GM12878 (cell line): ENCODE measurements at regions not wholly inside any gene's neighbourhood (a gene's known extent, or its start where the extent isn't known, plus 50 kb on each side); places are given as distances from the start of the nearest gene placed in this dataset.

ENCODE experiments used
- ATAC-seq: fragments of 200-7000 bp; cut with Tn5 transposase; 3 replicates; pipeline ENCODE4 v1.9.1; 2020; ENCODE audit warnings: mild to moderate bottlenecking, moderate library complexity
- BruUV-seq: library from RNA; stranded (reverse); fragments of 400-500 nt; replicated peaks from 2 replicates; lab custom pipeline; 2021; lab: Mats Ljungman, UMichigan
- CTCF ChIA-PET: fragments of 300-600 bp; sonication (Branson Sonifier 250); formaldehyde crosslinking; extraction: SDS; loops from one replicate; lab custom pipeline; 2021; ENCODE audit warnings: inconsistent platforms; lab: Yijun Ruan, JAX
- POLR2A ChIA-PET: fragments of 350-600 bp; formaldehyde crosslinking; extraction: SDS; loops from one replicate; lab custom pipeline; 2021; ENCODE audit warnings: inconsistent platforms; lab: Charles Lee
- RAD21 ChIA-PET: fragments of 300-600 bp; sonication (Branson Sonifier 250); formaldehyde crosslinking; loops from one replicate; lab custom pipeline; 2023; ENCODE audit warnings: antibody characterized with exemption; ENCODE audit not compliant: unreplicated experiment; lab: Charles Lee
- SMC1A ChIA-PET: fragments of 300-600 bp; sonication (Branson Sonifier 250); formaldehyde crosslinking; loops from one replicate; lab custom pipeline; 2023; ENCODE audit not compliant: unreplicated experiment, uncharacterized antibody; lab: Charles Lee
- DNase-seq: peaks from one replicate; pipeline ENCODE4 v3.0.0-alpha.2; 2011; ENCODE audit warnings: low read depth, low spot score
- FAIRE-seq: peaks from 3 replicates; lab custom pipeline; 2011; peaks lifted over from hg19 to GRCh38; lab: Jason Lieb, UNC
- H2AFZ ChIP-seq: 2 replicates; pipeline ENCODE4 v1.6.0; 2011; ENCODE audit warnings: low read depth, low read length, control low read depth; ENCODE audit not compliant: control insufficient read depth
- H3K27ac ChIP-seq: 2 replicates; pipeline ENCODE4 v1.5.1; 2011; ENCODE audit warnings: control low read depth; ENCODE audit not compliant: control insufficient read depth, insufficient read depth
- H3K27me3 ChIP-seq, 2 experiments: replicated peaks in 1 of 2; 2 replicates each; pipeline versions ENCODE4 v1.6.0 to v1.6.1; 2011; ENCODE audit warnings: low read length in 1 of 2; ENCODE audit not compliant: control insufficient read depth in 2 of 2, insufficient read depth in 2 of 2
- H3K36me3 ChIP-seq, 2 experiments: 2 replicates each; pipeline ENCODE4 v1.5.1; 2011; ENCODE audit warnings: low read length in 1 of 2; ENCODE audit not compliant: control insufficient read depth in 2 of 2, insufficient read depth in 2 of 2
- H3K4me1 ChIP-seq: 2 replicates; pipeline ENCODE4 v1.6.1; 2011; ENCODE audit warnings: mild to moderate bottlenecking, low read length, moderate library complexity, mixed read lengths; ENCODE audit not compliant: control insufficient read depth, insufficient read depth
- H3K4me2 ChIP-seq: 2 replicates; pipeline ENCODE4 v1.6.0; 2011; ENCODE audit warnings: control low read depth; ENCODE audit not compliant: control insufficient read depth, insufficient read depth
- H3K4me3 ChIP-seq: fragments of 200-600 bp; sonication (generic); 2 replicates; pipeline ENCODE4 v1.5.1; 2016
- H3K79me2 ChIP-seq: 2 replicates; pipeline ENCODE4 v1.6.0; 2011; ENCODE audit warnings: low read length; ENCODE audit not compliant: control insufficient read depth, insufficient read depth
- H3K9ac ChIP-seq: 2 replicates; pipeline ENCODE4 v1.8.0; 2011; ENCODE audit warnings: low read length, control low read depth, mixed read lengths; ENCODE audit not compliant: control insufficient read depth, insufficient read depth
- H3K9me3 ChIP-seq: replicated peaks from 3 replicates; pipeline ENCODE4 v1.5.1; 2011; ENCODE audit warnings: mild to moderate bottlenecking, low read length; ENCODE audit not compliant: control insufficient read depth, insufficient read depth
- H4K20me1 ChIP-seq: 2 replicates; pipeline ENCODE4 v1.6.0; 2011; ENCODE audit not compliant: control insufficient read depth, insufficient read depth
- ASH2L ChIP-seq: fragments of 300-600, 200-600 bp; sonication (generic); IDR thresholded peaks from 2 replicates; pipeline ENCODE4 v1.6.1; 2017; ENCODE audit warnings: low read depth, mild to moderate bottlenecking, borderline replicate concordance
- ATF3 ChIP-seq: IDR thresholded peaks from 2 replicates; pipeline ENCODE4 v1.6.1; 2011; ENCODE audit warnings: low read depth, mild to moderate bottlenecking, low read length, moderate library complexity, borderline replicate concordance; ENCODE audit errors: extremely low read depth
- BMI1 ChIP-seq: fragments of 450-650 bp; IDR thresholded peaks from 2 replicates; pipeline ENCODE4 v1.6.1; 2016; ENCODE audit warnings: mild to moderate bottlenecking, moderate library complexity, borderline replicate concordance
- CBX3 ChIP-seq: fragments of 200-600 bp; sonication (generic); IDR thresholded peaks from 2 replicates; pipeline ENCODE4 v1.6.1; 2016; ENCODE audit warnings: low read depth, borderline replicate concordance
- IRF3 ChIP-seq: fragments of 450-650 bp; IDR thresholded peaks from 2 replicates; pipeline ENCODE4 v1.6.1; 2014; ENCODE audit warnings: mild to moderate bottlenecking
- POU2F2 ChIP-seq: IDR thresholded peaks from 3 replicates; pipeline ENCODE4 v1.6.1; 2011; ENCODE audit warnings: low read depth, mild to moderate bottlenecking, low read length, borderline replicate concordance
- RBBP5 ChIP-seq: fragments of 200-600 bp; sonication (generic); conservative IDR thresholded peaks from 2 replicates; pipeline ENCODE4 v1.6.1; 2016
- SIN3A ChIP-seq: IDR thresholded peaks from 2 replicates; pipeline ENCODE4 v1.6.1; 2012; ENCODE audit warnings: low read depth, low read length, improper control_type of control experiment
- ZBTB4 ChIP-seq: fragments of 450-650 bp; formaldehyde crosslinking; IDR thresholded peaks from 2 replicates; pipeline ENCODE4 v1.4.0; 2022; ENCODE audit warnings: mild to moderate bottlenecking, moderate library complexity
- ZNF384 ChIP-seq: IDR thresholded peaks from 2 replicates; pipeline ENCODE4 v1.6.1; 2012; ENCODE audit warnings: low read depth, mild to moderate bottlenecking, low read length, improper control_type of control experiment, borderline replicate concordance
- WGBS: methylation state at CpG from one replicate; pipeline ENCODE4 v1.1.6; 2016; ENCODE audit warnings: low lambda C conversion rate; ENCODE audit not compliant: insufficient replicate concordance, insufficient coverage; ENCODE audit errors: missing lambda C conversion rate; 5-methylcytosine and 5-hydroxymethylcytosine counted together
- in situ Hi-C: fragments of 300-500 bp; cut with MboI; formaldehyde crosslinking; loops from 9 replicates; pipeline ENCODE4 v1.14.3; 2018; ENCODE audit warnings: mixed read lengths
- intact Hi-C: fragments of 100-400 bp; cut with micrococcal nuclease; formaldehyde crosslinking; loops from one replicate; pipeline ENCODE4 v1.14.2; 2022; ENCODE audit not compliant: unreplicated experiment

- BruUV-seq, result no TSS peak
- no peaks in the 10 kb centered on the region for H3K4me1 ChIP-seq
- H3K9ac ChIP-seq, result no peak overlapping the region
- H3K9me3 ChIP-seq, result no peaks in the 10 kb centered on the region
- no peak for ATAC-seq
- no peak for DNase-seq
- no peak overlapping the region for H3K27ac ChIP-seq
- H2AFZ ChIP-seq, result no peak overlapping the region
- H3K79me2 ChIP-seq, result no peaks in the 10 kb centered on the region
- intact Hi-C loops (loop anchor here (5.0 kb wide), 1 partner anchor 377 kb away; no protein-coding TSS in a partner anchor), in situ Hi-C loops (no loop called here)
- no peaks in the 10 kb centered on the region for H3K36me3 ChIP-seq
- POLR2A ChIA-PET, result no interaction called here
- no peak for FAIRE-seq
- SMC1A ChIA-PET, result no interaction called here
- no peaks in the 10 kb centered on the region for H4K20me1 ChIP-seq
- WGBS, result 0% methylated on average over 2 of the region's 2 CpGs
- H3K27me3 ChIP-seq, result peaks cover 3 to 4% of the 10 kb centered on the region in 2 experiments; a peak in 1 of 4 replicates
- no peak overlapping the region for H3K4me3 ChIP-seq
- no peak overlapping the region for H3K4me2 ChIP-seq
- RAD21 ChIA-PET, result interaction anchor here (0.6 kb wide), 1 partner anchor 830 kb away, joined by 3 read pairs; no protein-coding TSS in a partner anchor
- CTCF ChIA-PET, result interaction anchor here (0.7 kb wide), 1 partner anchor 202 kb away, joined by 3 read pairs; no protein-coding TSS in a partner anchor
- TF ChIP-seq IRF3 (no peak), CBX3 (no peak), POU2F2 (no peak), ZBTB4 (no peak), BMI1 (no peak), RBBP5 (no peak), ATF3 (no peak), ASH2L (no peak), ZNF384 (no peak), SIN3A (no peak)
Measured at GRCh38 chr11:11764423-11764803, 77.4 kb upstream of the USP47 start.
